SK-N-SH treated with all-trans-retinoic acid at 6 μM for 48 hours (cell line): ENCODE measurements at regions not wholly inside any gene's neighbourhood (a gene's known extent, or its start where the extent isn't known, plus 50 kb on each side); places are given as distances from the start of the nearest gene placed in this dataset.

ENCODE experiments used
- ARNTL ChIP-seq: fragments of 450-650 bp; formaldehyde crosslinking; IDR thresholded peaks from 2 replicates; pipeline ENCODE4 v1.5.0; 2020; ENCODE audit warnings: low read depth, mild to moderate bottlenecking, moderate library complexity, borderline replicate concordance
- CREB5 ChIP-seq: fragments of 250-450 bp; sonication (Bioruptor Pico); IDR thresholded peaks from 2 replicates; pipeline ENCODE4 v1.5.1; 2020; ENCODE audit warnings: low read depth, mild to moderate bottlenecking, moderate library complexity
- OSR1 ChIP-seq: fragments of 250-450 bp; sonication (Bioruptor Pico); IDR thresholded peaks from 2 replicates; pipeline ENCODE4 v1.8.0; 2022; ENCODE audit warnings: moderate library complexity, mild to moderate bottlenecking, inconsistent platforms
- PATZ1 ChIP-seq: fragments of 250-450 bp; sonication (Bioruptor Pico); IDR thresholded peaks from 2 replicates; pipeline ENCODE4 v1.8.0; 2020; ENCODE audit warnings: mild to moderate bottlenecking, moderate library complexity, borderline replicate concordance
- PPARA ChIP-seq: fragments of 250-450 bp; sonication (Bioruptor Pico); IDR thresholded peaks from 2 replicates; pipeline ENCODE4 v1.5.0; 2020; ENCODE audit warnings: mild to moderate bottlenecking, borderline replicate concordance
- RARB ChIP-seq: fragments of 250-450 bp; sonication (Bioruptor Pico); IDR thresholded peaks from 2 replicates; pipeline ENCODE4 v1.8.0; 2021; ENCODE audit warnings: mild to moderate bottlenecking, moderate library complexity
- SNAI2 ChIP-seq: fragments of 250-450 bp; sonication (Bioruptor Pico); IDR thresholded peaks from 2 replicates; pipeline ENCODE4 v1.5.0; 2020; ENCODE audit warnings: mild to moderate bottlenecking, moderate library complexity
- ZC3H10 ChIP-seq: fragments of 250-450 bp; sonication (Bioruptor Pico); IDR thresholded peaks from 2 replicates; pipeline ENCODE4 v1.5.1; 2021; ENCODE audit warnings: mild to moderate bottlenecking, moderate library complexity
- ZFP3 ChIP-seq: fragments of 250-450 bp; sonication (Bioruptor Pico); IDR thresholded peaks from 2 replicates; pipeline ENCODE4 v1.5.0; 2020; ENCODE audit warnings: mild to moderate bottlenecking, moderate library complexity
- ZFP30 ChIP-seq: fragments of 450-650 bp; formaldehyde crosslinking; IDR thresholded peaks from 2 replicates; pipeline ENCODE4 v1.5.0; 2022; ENCODE audit warnings: mild to moderate bottlenecking, moderate library complexity
- ZNF565 ChIP-seq: fragments of 450-650 bp; formaldehyde crosslinking; conservative IDR thresholded peaks from 2 replicates; pipeline ENCODE4 v1.5.0; 2020; ENCODE audit warnings: low read depth, mild to moderate bottlenecking, moderate library complexity
- ZNF70 ChIP-seq: fragments of 450-650 bp; formaldehyde crosslinking; IDR thresholded peaks from 2 replicates; pipeline ENCODE4 v1.5.0; 2020; ENCODE audit warnings: mild to moderate bottlenecking, moderate library complexity

GRCh38 chr21:41018431-41018830 lies 149.5 kb upstream of the BACE2 start:
- TF ChIP-seq ZNF70 (no peak), PPARA (CRISPR knock-in tag) (no peak), ZFP30 (CRISPR knock-in tag) (no peak), OSR1 (CRISPR knock-in tag) (no peak), ARNTL (CRISPR knock-in tag) (no peak), ZFP3 (CRISPR knock-in tag) (no peak), RARB (CRISPR knock-in tag) (no peak), CREB5 (no peak), ZC3H10 (CRISPR knock-in tag) (no peak), ZNF565 (CRISPR knock-in tag) (no peak), PATZ1 (no peak), SNAI2 (no peak)
